ENCODE measurements at regions not wholly inside any gene's neighbourhood (a gene's known extent, or its start where the extent isn't known, plus 50 kb on each side); places are given as distances from the start of the nearest gene placed in this dataset.

- Histone ChIP-seq H3K4me1 (no peaks in the 10 kb centered on the region), H3K9me3 (peaks cover 18% of the 10 kb centered on the region; the same call in 2 of the 3 replicates), H3K4me2 (no peak overlapping the region), H3K4me3 (no peak overlapping the region), H3K27ac (no peak overlapping the region)
- no peak for ATAC-seq
- TF ChIP-seq GATA3 (IDR thresholded peaks at IDR 0.05; ENCODE audit: borderline replicate concordance): no peak
- no peak for TF ChIP-seq ZSCAN20 (CRISPR knock-in tag; IDR thresholded peaks at IDR 0.05)
- no peak for TF ChIP-seq MAZ (IDR thresholded peaks at IDR 0.05; ENCODE audit: borderline replicate concordance, low read depth, low read length)
- TF ChIP-seq USF2 (IDR thresholded peaks at IDR 0.05): no peak
- no peak for TF ChIP-seq HDAC2 (IDR thresholded peaks at IDR 0.05)
- DNase-seq (ENCODE audit: low read depth in 1 of 2, low spot score in 1 of 2): no peak
- POLR2A ChIA-PET: no interaction called here
- CTCF ChIA-PET: interaction anchor here (1.0 to 1.8 kb wide), 2 partner anchors 11 to 470 kb away, joined by 3 to 7 read pairs; no protein-coding TSS in a partner anchor
- FAIRE-seq: no peak
- 67% methylated on average over 4 of the region's 4 CpGs for WGBS (ENCODE audit: missing lambda C conversion rate)
Observed at GRCh38 chr1:219342836-219343235, 169.2 kb downstream of the LYPLAL1 start.

- CTCF ChIA-PET: interaction anchor here (0.6 kb wide), 1 partner anchor 435 kb away, joined by 3 read pairs; no protein-coding TSS in a partner anchor
- Histone ChIP-seq H3K4me2 (no peak overlapping the region), H3K27ac (no peak overlapping the region), H3K4me3 (no peak overlapping the region), H3K9me3 (peaks cover 8% of the 10 kb centered on the region; the same call in 2 of the 3 replicates), H3K4me1 (no peaks in the 10 kb centered on the region)
- DNase-seq (ENCODE audit: low read depth in 1 of 2, low spot score in 1 of 2) (no peak), FAIRE-seq (no peak), ATAC-seq (no peak)
- 70% methylated on average over 1 of the region's 1 CpG for WGBS (ENCODE audit: missing lambda C conversion rate)
- POLR2A ChIA-PET: no interaction called here
- no peak for TF ChIP-seq SMC3 (IDR thresholded peaks at IDR 0.05)
- no peak for TF ChIP-seq RNF2 (IDR thresholded peaks at IDR 0.05; ENCODE audit: borderline replicate concordance, low read depth)
- TF ChIP-seq HEYL (CRISPR knock-in tag; IDR thresholded peaks at IDR 0.05): no peak
- TF ChIP-seq FOXS1 (CRISPR knock-in tag; IDR thresholded peaks at IDR 0.05): no peak
Observed at GRCh38 chr1:219340796-219341195, 167.1 kb downstream of the LYPLAL1 start.

GRCh38 chr1:219339466-219339865 lies 165.8 kb downstream of the LYPLAL1 start:
- POLR2A ChIA-PET: interaction anchor here (1.4 kb wide), 1 partner anchor 13 kb away, joined by 3 read pairs; no protein-coding TSS in a partner anchor
- Histone ChIP-seq H3K4me2 (no peak overlapping the region), H3K9me3 (no peaks in the 10 kb centered on the region), H3K4me1 (no peaks in the 10 kb centered on the region), H3K4me3 (no peak overlapping the region), H3K27ac (no peak overlapping the region)
- DNase-seq (ENCODE audit: low read depth in 1 of 2, low spot score in 1 of 2): no peak
- 37% methylated on average over 1 of the region's 1 CpG for WGBS (ENCODE audit: missing lambda C conversion rate)
- no peak for ATAC-seq
- TF ChIP-seq PBX3 (IDR thresholded peaks at IDR 0.05): no peak
- TF ChIP-seq RNF2 (IDR thresholded peaks at IDR 0.05; ENCODE audit: borderline replicate concordance, low read depth): no peak
- TF ChIP-seq TFCP2L1 (CRISPR knock-in tag; IDR thresholded peaks at IDR 0.05): no peak
- no peak for TF ChIP-seq ATOH8 (CRISPR knock-in tag; IDR thresholded peaks at IDR 0.05; ENCODE audit: low read depth)
- no peak for TF ChIP-seq PHF8 (IDR thresholded peaks at IDR 0.05; ENCODE audit: borderline replicate concordance, low read depth)
- no peak for TF ChIP-seq RFX5 (IDR thresholded peaks at IDR 0.05)
- no peak for TF ChIP-seq FOXS1 (CRISPR knock-in tag; IDR thresholded peaks at IDR 0.05)
- TF ChIP-seq CBX8 (IDR thresholded peaks at IDR 0.05): no peak
- no peak for TF ChIP-seq BHLHE40 (IDR thresholded peaks at IDR 0.05; ENCODE audit: low read depth, low read length)
- no peak for TF ChIP-seq ELK1 (IDR thresholded peaks at IDR 0.05; ENCODE audit: low read depth, low read length)
- TF ChIP-seq SMC3 (IDR thresholded peaks at IDR 0.05): no peak
- no peak for TF ChIP-seq MAFK (IDR thresholded peaks at IDR 0.05; ENCODE audit: partially characterized antibody)
- TF ChIP-seq RARB (CRISPR knock-in tag; IDR thresholded peaks at IDR 0.05): no peak
- TF ChIP-seq FOSB (CRISPR knock-in tag; IDR thresholded peaks at IDR 0.05): no peak
- TF ChIP-seq HOXB5 (CRISPR knock-in tag; IDR thresholded peaks at IDR 0.05): no peak
- TF ChIP-seq TP53 (CRISPR knock-in tag; IDR thresholded peaks at IDR 0.05): no peak
- no peak for TF ChIP-seq CHD2 (IDR thresholded peaks at IDR 0.05; ENCODE audit: low read length, partially characterized antibody)
- no peak for TF ChIP-seq EHF (CRISPR knock-in tag; IDR thresholded peaks at IDR 0.05)
- CTCF ChIA-PET: interaction anchor here (0.5 to 1.0 kb wide), 2 partner anchors 9 to 321 kb away, joined by 3 to 4 read pairs; no protein-coding TSS in a partner anchor
- no peak for FAIRE-seq

All from A549 (cell line).